ENCODE measurements at regions not wholly inside any gene's neighbourhood (a gene's known extent, or its start where the extent isn't known, plus 50 kb on each side); places are given as distances from the start of the nearest gene placed in this dataset.

- ATAC-seq = no peak
These were observed 956.5 kb downstream of the CDH18 start for GRCh38 chr5:19031491-19031890.

GRCh38 chr5:19035816-19036215 is 952.2 kb downstream of the CDH18 start:
- TF ChIP-seq TCF4 (CRISPR knock-in tag; IDR thresholded peaks at IDR 0.05; ENCODE audit: borderline replicate concordance) (no peak), PPARA (CRISPR knock-in tag; IDR thresholded peaks at IDR 0.05; ENCODE audit: borderline replicate concordance) (no peak), TOX (CRISPR knock-in tag; IDR thresholded peaks at IDR 0.05; ENCODE audit: borderline replicate concordance) (no peak), ESRRG (CRISPR knock-in tag; IDR thresholded peaks at IDR 0.05) (no peak), GLIS3 (CRISPR knock-in tag; IDR thresholded peaks at IDR 0.05) (no peak), RARB (CRISPR knock-in tag; IDR thresholded peaks at IDR 0.05) (no peak), SNAI2 (CRISPR knock-in tag; IDR thresholded peaks at IDR 0.05) (no peak)
- no peak for ATAC-seq

More at GRCh38 chr5:19031491-19031890, 956.5 kb downstream of the CDH18 start:
- no peak for TF ChIP-seq RARB (CRISPR knock-in tag; IDR thresholded peaks at IDR 0.05)
- no peak for TF ChIP-seq PATZ1 (CRISPR knock-in tag; IDR thresholded peaks at IDR 0.05; ENCODE audit: borderline replicate concordance)
- no peak for TF ChIP-seq PPARA (CRISPR knock-in tag; IDR thresholded peaks at IDR 0.05; ENCODE audit: borderline replicate concordance)
- TF ChIP-seq ZC3H10 (CRISPR knock-in tag; IDR thresholded peaks at IDR 0.05) = no peak
- no peak for TF ChIP-seq BACH2 (CRISPR knock-in tag; IDR thresholded peaks at IDR 0.05; ENCODE audit: borderline replicate concordance)
- no peak for TF ChIP-seq TCF4 (CRISPR knock-in tag; IDR thresholded peaks at IDR 0.05; ENCODE audit: borderline replicate concordance)
- TF ChIP-seq ARNTL (CRISPR knock-in tag; IDR thresholded peaks at IDR 0.05; ENCODE audit: borderline replicate concordance, low read depth) = no peak
- no peak for TF ChIP-seq ISL1 (CRISPR knock-in tag; IDR thresholded peaks at IDR 0.05)
- TF ChIP-seq ZFP3 (CRISPR knock-in tag; IDR thresholded peaks at IDR 0.05) = no peak
- TF ChIP-seq TOX (CRISPR knock-in tag; IDR thresholded peaks at IDR 0.05; ENCODE audit: borderline replicate concordance) = no peak
- no peak for TF ChIP-seq ESRRG (CRISPR knock-in tag; IDR thresholded peaks at IDR 0.05)
- TF ChIP-seq GLIS3 (CRISPR knock-in tag; IDR thresholded peaks at IDR 0.05) = no peak
- TF ChIP-seq SNAI2 (CRISPR knock-in tag; IDR thresholded peaks at IDR 0.05) = no peak
- TF ChIP-seq ZNF565 (CRISPR knock-in tag; conservative IDR thresholded peaks at IDR 0.05; ENCODE audit: low read depth) = no peak
- no peak for TF ChIP-seq ZNF70 (CRISPR knock-in tag; IDR thresholded peaks at IDR 0.05)
- no peak for TF ChIP-seq CSDC2 (CRISPR knock-in tag; IDR thresholded peaks at IDR 0.05)
- TF ChIP-seq TSHZ2 (CRISPR knock-in tag; IDR thresholded peaks at IDR 0.05) = no peak

GRCh38 chr5:19042106-19042505 is 945.9 kb downstream of the CDH18 start:
- TF ChIP-seq ZFP3 (CRISPR knock-in tag; IDR thresholded peaks at IDR 0.05) = no peak

GRCh38 chr5:19044311-19044710 is 943.7 kb downstream of the CDH18 start:
- ATAC-seq = peak; percentile 38
- no peak for TF ChIP-seq ZC3H10 (CRISPR knock-in tag; IDR thresholded peaks at IDR 0.05)
- TF ChIP-seq ZFP3 (CRISPR knock-in tag; IDR thresholded peaks at IDR 0.05) = no peak
- no peak for TF ChIP-seq CSRNP3 (CRISPR knock-in tag; IDR thresholded peaks at IDR 0.05)

More at GRCh38 chr5:19042106-19042505, 945.9 kb downstream of the CDH18 start:
- ATAC-seq = no peak

GRCh38 chr5:19044931-19045695 is 942.9 kb downstream of the CDH18 start:
- ATAC-seq = no peak
- TF ChIP-seq TOX (CRISPR knock-in tag; IDR thresholded peaks at IDR 0.05; ENCODE audit: borderline replicate concordance) (no peak), ISL1 (CRISPR knock-in tag; IDR thresholded peaks at IDR 0.05) (no peak), ZFP3 (CRISPR knock-in tag; IDR thresholded peaks at IDR 0.05) (no peak), ZNF8 (CRISPR knock-in tag; IDR thresholded peaks at IDR 0.05) (no peak), ZC3H10 (CRISPR knock-in tag; IDR thresholded peaks at IDR 0.05) (no peak), OSR1 (CRISPR knock-in tag; IDR thresholded peaks at IDR 0.05) (no peak), RARB (CRISPR knock-in tag; IDR thresholded peaks at IDR 0.05) (no peak), SNAI2 (CRISPR knock-in tag; IDR thresholded peaks at IDR 0.05) (no peak), POU6F1 (CRISPR knock-in tag; IDR thresholded peaks at IDR 0.05; ENCODE audit: borderline replicate concordance, low read depth) (no peak), CSRNP3 (CRISPR knock-in tag; IDR thresholded peaks at IDR 0.05) (no peak), ARNTL (CRISPR knock-in tag; IDR thresholded peaks at IDR 0.05; ENCODE audit: borderline replicate concordance, low read depth) (no peak), PATZ1 (CRISPR knock-in tag; IDR thresholded peaks at IDR 0.05; ENCODE audit: borderline replicate concordance) (no peak), BACH2 (CRISPR knock-in tag; IDR thresholded peaks at IDR 0.05; ENCODE audit: borderline replicate concordance) (no peak)
